Upper lobe of left lung (tissue), 4 donors: ENCODE measurements at regions not wholly inside any gene's neighbourhood (a gene's known extent, or its start where the extent isn't known, plus 50 kb on each side); places are given as distances from the start of the nearest gene placed in this dataset.

Experiments used
- CTCF ChIP-seq, 6 experiments: fragments of 450-650 bp in 4 of 6; fragments of 200-600 bp in 2 of 6; sonication (generic) in 2 of 6; IDR thresholded peaks; one replicate each; pipeline ENCODE4 v1.5.1; 2016 to 2019; ENCODE audit warnings: antibody characterized with exemption in 6 of 6
- POLR2A ChIP-seq, 4 donors: fragments of 450-650 bp; IDR thresholded peaks; one replicate each; pipeline ENCODE4 v1.5.1; 2016 to 2017; ENCODE audit warnings: antibody characterized with exemption in 4 of 4, mild to moderate bottlenecking in 2 of 4
- POLR2AphosphoS5 ChIP-seq, 2 donors: sonication (generic); formaldehyde crosslinking; IDR thresholded peaks; one replicate each; pipeline ENCODE4 v1.5.1; 2017; ENCODE audit warnings: antibody characterized with exemption in 2 of 2

GRCh38 chr17:6005939-6006338 lies 64.2 kb upstream of the WSCD1 start:
- TF ChIP-seq CTCF (IDR thresholded peaks at IDR 0.05) (no peak), POLR2A (IDR thresholded peaks at IDR 0.05) (no peak), POLR2AphosphoS5 (IDR thresholded peaks at IDR 0.05) (no peak)
